K562 (cell line): ENCODE measurements at regions not wholly inside any gene's neighbourhood (a gene's known extent, or its start where the extent isn't known, plus 50 kb on each side); places are given as distances from the start of the nearest gene placed in this dataset.

Experiments used
- DNMT1 ChIP-seq: fragments of 450-650 bp; IDR thresholded peaks from 2 replicates; pipeline ENCODE4 v1.6.1; 2016; ENCODE audit warnings: antibody characterized with exemption, mild to moderate bottlenecking
- TF ChIP-seq, protein P1 (sequence below): fragments of 200-600 bp; sonication (generic); IDR thresholded peaks from one replicate; pipeline ENCODE4 v1.6.1; 2012; ENCODE audit warnings: mild to moderate bottlenecking, low read depth, low read length, inconsistent platforms

DNA sequence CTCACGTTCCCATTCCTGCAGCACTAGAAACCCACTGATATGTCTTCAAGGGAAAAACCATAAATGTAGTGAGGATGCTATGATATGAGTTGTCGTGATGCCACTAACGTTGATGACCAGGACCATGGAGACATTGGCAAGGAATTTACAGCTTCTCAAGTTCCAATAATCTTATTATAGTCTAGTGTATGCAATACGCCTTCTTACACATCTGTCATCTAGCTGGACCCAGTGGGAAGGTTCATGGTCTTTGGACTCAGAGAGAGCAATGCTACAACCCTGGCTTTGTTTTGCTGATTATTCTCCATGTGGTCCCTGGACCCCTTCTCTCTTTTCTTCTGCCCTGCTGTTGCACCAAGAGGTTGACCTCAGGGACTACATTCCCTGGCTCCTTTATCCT lies 76.0 kb upstream of the BMP2 start (continued):
- TF ChIP-seq, protein P1, sequence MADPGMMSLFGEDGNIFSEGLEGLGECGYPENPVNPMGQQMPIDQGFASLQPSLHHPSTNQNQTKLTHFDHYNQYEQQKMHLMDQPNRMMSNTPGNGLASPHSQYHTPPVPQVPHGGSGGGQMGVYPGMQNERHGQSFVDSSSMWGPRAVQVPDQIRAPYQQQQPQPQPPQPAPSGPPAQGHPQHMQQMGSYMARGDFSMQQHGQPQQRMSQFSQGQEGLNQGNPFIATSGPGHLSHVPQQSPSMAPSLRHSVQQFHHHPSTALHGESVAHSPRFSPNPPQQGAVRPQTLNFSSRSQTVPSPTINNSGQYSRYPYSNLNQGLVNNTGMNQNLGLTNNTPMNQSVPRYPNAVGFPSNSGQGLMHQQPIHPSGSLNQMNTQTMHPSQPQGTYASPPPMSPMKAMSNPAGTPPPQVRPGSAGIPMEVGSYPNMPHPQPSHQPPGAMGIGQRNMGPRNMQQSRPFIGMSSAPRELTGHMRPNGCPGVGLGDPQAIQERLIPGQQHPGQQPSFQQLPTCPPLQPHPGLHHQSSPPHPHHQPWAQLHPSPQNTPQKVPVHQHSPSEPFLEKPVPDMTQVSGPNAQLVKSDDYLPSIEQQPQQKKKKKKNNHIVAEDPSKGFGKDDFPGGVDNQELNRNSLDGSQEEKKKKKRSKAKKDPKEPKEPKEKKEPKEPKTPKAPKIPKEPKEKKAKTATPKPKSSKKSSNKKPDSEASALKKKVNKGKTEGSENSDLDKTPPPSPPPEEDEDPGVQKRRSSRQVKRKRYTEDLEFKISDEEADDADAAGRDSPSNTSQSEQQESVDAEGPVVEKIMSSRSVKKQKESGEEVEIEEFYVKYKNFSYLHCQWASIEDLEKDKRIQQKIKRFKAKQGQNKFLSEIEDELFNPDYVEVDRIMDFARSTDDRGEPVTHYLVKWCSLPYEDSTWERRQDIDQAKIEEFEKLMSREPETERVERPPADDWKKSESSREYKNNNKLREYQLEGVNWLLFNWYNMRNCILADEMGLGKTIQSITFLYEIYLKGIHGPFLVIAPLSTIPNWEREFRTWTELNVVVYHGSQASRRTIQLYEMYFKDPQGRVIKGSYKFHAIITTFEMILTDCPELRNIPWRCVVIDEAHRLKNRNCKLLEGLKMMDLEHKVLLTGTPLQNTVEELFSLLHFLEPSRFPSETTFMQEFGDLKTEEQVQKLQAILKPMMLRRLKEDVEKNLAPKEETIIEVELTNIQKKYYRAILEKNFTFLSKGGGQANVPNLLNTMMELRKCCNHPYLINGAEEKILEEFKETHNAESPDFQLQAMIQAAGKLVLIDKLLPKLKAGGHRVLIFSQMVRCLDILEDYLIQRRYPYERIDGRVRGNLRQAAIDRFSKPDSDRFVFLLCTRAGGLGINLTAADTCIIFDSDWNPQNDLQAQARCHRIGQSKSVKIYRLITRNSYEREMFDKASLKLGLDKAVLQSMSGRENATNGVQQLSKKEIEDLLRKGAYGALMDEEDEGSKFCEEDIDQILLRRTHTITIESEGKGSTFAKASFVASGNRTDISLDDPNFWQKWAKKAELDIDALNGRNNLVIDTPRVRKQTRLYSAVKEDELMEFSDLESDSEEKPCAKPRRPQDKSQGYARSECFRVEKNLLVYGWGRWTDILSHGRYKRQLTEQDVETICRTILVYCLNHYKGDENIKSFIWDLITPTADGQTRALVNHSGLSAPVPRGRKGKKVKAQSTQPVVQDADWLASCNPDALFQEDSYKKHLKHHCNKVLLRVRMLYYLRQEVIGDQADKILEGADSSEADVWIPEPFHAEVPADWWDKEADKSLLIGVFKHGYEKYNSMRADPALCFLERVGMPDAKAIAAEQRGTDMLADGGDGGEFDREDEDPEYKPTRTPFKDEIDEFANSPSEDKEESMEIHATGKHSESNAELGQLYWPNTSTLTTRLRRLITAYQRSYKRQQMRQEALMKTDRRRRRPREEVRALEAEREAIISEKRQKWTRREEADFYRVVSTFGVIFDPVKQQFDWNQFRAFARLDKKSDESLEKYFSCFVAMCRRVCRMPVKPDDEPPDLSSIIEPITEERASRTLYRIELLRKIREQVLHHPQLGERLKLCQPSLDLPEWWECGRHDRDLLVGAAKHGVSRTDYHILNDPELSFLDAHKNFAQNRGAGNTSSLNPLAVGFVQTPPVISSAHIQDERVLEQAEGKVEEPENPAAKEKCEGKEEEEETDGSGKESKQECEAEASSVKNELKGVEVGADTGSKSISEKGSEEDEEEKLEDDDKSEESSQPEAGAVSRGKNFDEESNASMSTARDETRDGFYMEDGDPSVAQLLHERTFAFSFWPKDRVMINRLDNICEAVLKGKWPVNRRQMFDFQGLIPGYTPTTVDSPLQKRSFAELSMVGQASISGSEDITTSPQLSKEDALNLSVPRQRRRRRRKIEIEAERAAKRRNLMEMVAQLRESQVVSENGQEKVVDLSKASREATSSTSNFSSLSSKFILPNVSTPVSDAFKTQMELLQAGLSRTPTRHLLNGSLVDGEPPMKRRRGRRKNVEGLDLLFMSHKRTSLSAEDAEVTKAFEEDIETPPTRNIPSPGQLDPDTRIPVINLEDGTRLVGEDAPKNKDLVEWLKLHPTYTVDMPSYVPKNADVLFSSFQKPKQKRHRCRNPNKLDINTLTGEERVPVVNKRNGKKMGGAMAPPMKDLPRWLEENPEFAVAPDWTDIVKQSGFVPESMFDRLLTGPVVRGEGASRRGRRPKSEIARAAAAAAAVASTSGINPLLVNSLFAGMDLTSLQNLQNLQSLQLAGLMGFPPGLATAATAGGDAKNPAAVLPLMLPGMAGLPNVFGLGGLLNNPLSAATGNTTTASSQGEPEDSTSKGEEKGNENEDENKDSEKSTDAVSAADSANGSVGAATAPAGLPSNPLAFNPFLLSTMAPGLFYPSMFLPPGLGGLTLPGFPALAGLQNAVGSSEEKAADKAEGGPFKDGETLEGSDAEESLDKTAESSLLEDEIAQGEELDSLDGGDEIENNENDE = no peak
- no peak for TF ChIP-seq DNMT1
- TF ChIP-seq, all 486 proteins: peak for 0
